ENCODE measurements at regions not wholly inside any gene's neighbourhood (a gene's known extent, or its start where the extent isn't known, plus 50 kb on each side); places are given as distances from the start of the nearest gene placed in this dataset.

- peak in 1 of 2 donors; percentile 15 for DNase-seq (ENCODE audit: low read depth in 2 of 2, low spot score in 1 of 2)
Measured at GRCh38 chr3:42013691-42014457, 52.0 kb upstream of the ULK4 start.

- DNase-seq (ENCODE audit: low read depth in 2 of 2, low spot score in 1 of 2): peak; percentile 41 to 52
Measured at GRCh38 chr3:42012935-42013690, 51.2 kb upstream of the ULK4 start.

- DNase-seq (ENCODE audit: low read depth in 2 of 2, low spot score in 1 of 2): no peak
Measured at GRCh38 chr3:42012383-42012934, 50.6 kb upstream of the ULK4 start.

All from stimulated activated CD8-positive, alpha-beta memory T cell treated with anti-CD3 and anti-CD28 coated beads, Interleukin-4, amount 100 ng/mL, for 1 hour (primary cell).